ENCODE measurements at regions not wholly inside any gene's neighbourhood (a gene's known extent, or its start where the extent isn't known, plus 50 kb on each side); places are given as distances from the start of the nearest gene placed in this dataset.

- in situ Hi-C loops (cut with HindIII; ENCODE audit: low sequenced_read_pairs), result no loop called here
- no peak for DNase-seq (ENCODE audit: low spot score)
Measured at GRCh38 chr13:90951663-90952062, 395.8 kb upstream of the MIR17HG start.

GRCh38 chr13:90952326-90952725 is 395.2 kb upstream of the MIR17HG start:
- in situ Hi-C loops (cut with HindIII; ENCODE audit: low sequenced_read_pairs), result no loop called here
- no peak for DNase-seq (ENCODE audit: low spot score)

- no peak for DNase-seq (ENCODE audit: low spot score)
- in situ Hi-C loops (cut with HindIII; ENCODE audit: low sequenced_read_pairs), result no loop called here
Measured at GRCh38 chr13:90954605-90955195, 392.8 kb upstream of the MIR17HG start.

GRCh38 chr13:90956031-90956430 is 391.5 kb upstream of the MIR17HG start:
- in situ Hi-C loops (cut with HindIII; ENCODE audit: low sequenced_read_pairs), result no loop called here
- DNase-seq (ENCODE audit: low spot score), result no peak

GRCh38 chr13:90958866-90959265 is 388.6 kb upstream of the MIR17HG start:
- in situ Hi-C loops (cut with HindIII; ENCODE audit: low sequenced_read_pairs), result no loop called here
- no peak for DNase-seq (ENCODE audit: low spot score)

- DNase-seq (ENCODE audit: low spot score), result peak; percentile 37
- in situ Hi-C loops (cut with HindIII; ENCODE audit: low sequenced_read_pairs), result no loop called here
Measured at GRCh38 chr13:90968166-90968904, 379.2 kb upstream of the MIR17HG start.

GRCh38 chr13:90974249-90974975 is 373.1 kb upstream of the MIR17HG start:
- in situ Hi-C loops (cut with HindIII; ENCODE audit: low sequenced_read_pairs), result no loop called here

GRCh38 chr13:90979059-90979458 is 368.4 kb upstream of the MIR17HG start:
- in situ Hi-C loops (cut with HindIII; ENCODE audit: low sequenced_read_pairs), result no loop called here
- DNase-seq (ENCODE audit: low spot score), result no peak

More at GRCh38 chr13:90974249-90974975, 373.1 kb upstream of the MIR17HG start:
- no peak for DNase-seq (ENCODE audit: low spot score)

- in situ Hi-C loops (cut with HindIII; ENCODE audit: low sequenced_read_pairs), result no loop called here
- DNase-seq (ENCODE audit: low spot score), result no peak
Measured at GRCh38 chr13:90984756-90985155, 362.7 kb upstream of the MIR17HG start.

- in situ Hi-C loops (cut with HindIII; ENCODE audit: low sequenced_read_pairs), result no loop called here
Measured at GRCh38 chr13:90995001-90995400, 352.5 kb upstream of the MIR17HG start.

GRCh38 chr13:90995614-90996013 is 351.9 kb upstream of the MIR17HG start:
- DNase-seq (ENCODE audit: low spot score), result no peak
- in situ Hi-C loops (cut with HindIII; ENCODE audit: low sequenced_read_pairs), result no loop called here

More at GRCh38 chr13:90995001-90995400, 352.5 kb upstream of the MIR17HG start:
- no peak for DNase-seq (ENCODE audit: low spot score)

GRCh38 chr13:90997951-90998350 is 349.5 kb upstream of the MIR17HG start:
- in situ Hi-C loops (cut with HindIII; ENCODE audit: low sequenced_read_pairs), result no loop called here
- no peak for DNase-seq (ENCODE audit: low spot score)

- DNase-seq (ENCODE audit: low spot score), result no peak
- in situ Hi-C loops (cut with HindIII; ENCODE audit: low sequenced_read_pairs), result no loop called here
Measured at GRCh38 chr13:90999401-90999800, 348.1 kb upstream of the MIR17HG start.

- no peak for DNase-seq (ENCODE audit: low spot score)
- in situ Hi-C loops (cut with HindIII; ENCODE audit: low sequenced_read_pairs), result no loop called here
Measured at GRCh38 chr13:91001371-91001770, 346.1 kb upstream of the MIR17HG start.

- in situ Hi-C loops (cut with HindIII; ENCODE audit: low sequenced_read_pairs), result no loop called here
- no peak for DNase-seq (ENCODE audit: low spot score)
Measured at GRCh38 chr13:91014696-91015095, 332.8 kb upstream of the MIR17HG start.

GRCh38 chr13:91017031-91017668 is 330.3 kb upstream of the MIR17HG start:
- peak; percentile 40 for DNase-seq (ENCODE audit: low spot score)
- in situ Hi-C loops (cut with HindIII; ENCODE audit: low sequenced_read_pairs), result no loop called here

- in situ Hi-C loops (cut with HindIII; ENCODE audit: low sequenced_read_pairs), result no loop called here
- DNase-seq (ENCODE audit: low spot score), result peak; percentile 13
Measured at GRCh38 chr13:91017669-91018053, 329.8 kb upstream of the MIR17HG start.

GRCh38 chr13:91020461-91021034 is 326.9 kb upstream of the MIR17HG start:
- no peak for DNase-seq (ENCODE audit: low spot score)
- in situ Hi-C loops (cut with HindIII; ENCODE audit: low sequenced_read_pairs), result no loop called here

GRCh38 chr13:91024157-91024792 is 323.2 kb upstream of the MIR17HG start:
- in situ Hi-C loops (cut with HindIII; ENCODE audit: low sequenced_read_pairs), result no loop called here
- DNase-seq (ENCODE audit: low spot score), result no peak
